ENCODE measurements at regions not wholly inside any gene's neighbourhood (a gene's known extent, or its start where the extent isn't known, plus 50 kb on each side); places are given as distances from the start of the nearest gene placed in this dataset.

DNA sequence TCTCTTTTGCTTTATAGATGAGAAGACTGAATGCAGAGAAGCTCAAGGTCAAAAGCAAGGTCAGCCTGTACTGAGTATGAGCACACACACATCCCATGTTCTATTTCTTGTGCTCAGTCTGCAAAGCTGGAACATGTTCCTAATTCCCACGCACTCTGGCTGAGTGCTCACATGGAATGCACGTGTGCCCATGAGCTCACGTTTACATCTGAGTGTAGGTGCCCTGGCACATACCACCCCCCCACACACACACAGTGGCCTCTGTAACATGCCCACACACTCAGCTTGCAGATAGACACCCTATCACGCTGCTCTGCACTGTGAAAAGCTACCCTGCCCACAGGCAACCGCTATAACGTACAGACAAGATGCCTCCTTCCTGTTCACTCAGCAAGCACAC, 700.1 kb downstream of the MED13L start:
- DNase-seq, result no peak

DNA sequence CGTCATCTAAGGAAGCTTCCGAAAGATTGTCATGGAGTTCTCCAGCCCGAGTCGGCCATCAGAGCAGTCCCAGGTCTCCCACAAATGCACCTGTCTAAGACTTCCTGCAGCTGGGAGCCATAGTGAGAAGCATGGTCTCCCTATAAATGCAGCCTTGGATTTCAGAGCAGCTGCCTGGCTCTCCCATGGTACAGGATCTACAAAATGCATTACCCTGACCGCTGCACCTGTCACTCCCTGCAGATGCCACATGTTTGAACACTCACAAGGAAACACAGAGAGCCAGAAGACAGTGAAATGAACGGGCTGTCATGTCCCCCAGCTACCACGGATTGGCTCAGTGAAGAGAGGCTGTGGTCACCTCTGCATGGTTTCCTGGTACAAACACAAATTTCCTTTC, 702.7 kb downstream of the MED13L start:
- intact Hi-C loops (cut with DNase I; ENCODE audit: low total_unique reads) (no loop called here), in situ Hi-C loops (cut with MboI; ENCODE audit: low pct_ligation_motif_present in 1 of 4, low pct_unique_long_range_greater_than_20kb in 1 of 4, low sequenced_read_pairs in 3 of 4) (no loop called here)
- H3K4me3 ChIP-seq, result no peak overlapping the region
- H3K9me3 ChIP-seq, result no peaks in the 10 kb centered on the region
- DNase-seq, result no peak
- WGBS, 2 donors (ENCODE audit: low coverage in 1 of 2), result 60 to 74% methylated on average over 1 to 7 of the region's 7 CpGs
- no peak overlapping the region for H3K27ac ChIP-seq
- no peak for TF ChIP-seq POLR2AphosphoS5 (IDR thresholded peaks at IDR 0.05)
- TF ChIP-seq EP300 (IDR thresholded peaks at IDR 0.05; ENCODE audit: low read depth), result no peak
- TF ChIP-seq, protein P1, sequence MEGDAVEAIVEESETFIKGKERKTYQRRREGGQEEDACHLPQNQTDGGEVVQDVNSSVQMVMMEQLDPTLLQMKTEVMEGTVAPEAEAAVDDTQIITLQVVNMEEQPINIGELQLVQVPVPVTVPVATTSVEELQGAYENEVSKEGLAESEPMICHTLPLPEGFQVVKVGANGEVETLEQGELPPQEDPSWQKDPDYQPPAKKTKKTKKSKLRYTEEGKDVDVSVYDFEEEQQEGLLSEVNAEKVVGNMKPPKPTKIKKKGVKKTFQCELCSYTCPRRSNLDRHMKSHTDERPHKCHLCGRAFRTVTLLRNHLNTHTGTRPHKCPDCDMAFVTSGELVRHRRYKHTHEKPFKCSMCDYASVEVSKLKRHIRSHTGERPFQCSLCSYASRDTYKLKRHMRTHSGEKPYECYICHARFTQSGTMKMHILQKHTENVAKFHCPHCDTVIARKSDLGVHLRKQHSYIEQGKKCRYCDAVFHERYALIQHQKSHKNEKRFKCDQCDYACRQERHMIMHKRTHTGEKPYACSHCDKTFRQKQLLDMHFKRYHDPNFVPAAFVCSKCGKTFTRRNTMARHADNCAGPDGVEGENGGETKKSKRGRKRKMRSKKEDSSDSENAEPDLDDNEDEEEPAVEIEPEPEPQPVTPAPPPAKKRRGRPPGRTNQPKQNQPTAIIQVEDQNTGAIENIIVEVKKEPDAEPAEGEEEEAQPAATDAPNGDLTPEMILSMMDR (IDR thresholded peaks at IDR 0.05), result no peak
- TF ChIP-seq POLR2A (IDR thresholded peaks at IDR 0.05), result no peak
- no peaks in the 10 kb centered on the region for H3K36me3 ChIP-seq
- H3K4me1 ChIP-seq, result peaks cover 0 to 3% (median 0%) of the 10 kb centered on the region in 4 donors
- H3K27me3 ChIP-seq, result no peaks in the 10 kb centered on the region

More for the DNA sequence above, 700.1 kb downstream of the MED13L start:
- Histone ChIP-seq H3K4me3 (no peak overlapping the region), H3K27me3 (no peaks in the 10 kb centered on the region), H3K27ac (no peak overlapping the region), H3K36me3 (no peaks in the 10 kb centered on the region), H3K4me1 (no peaks in the 10 kb centered on the region), H3K9me3 (no peaks in the 10 kb centered on the region)
- 82% methylated on average over 6 of the region's 6 CpGs; no CpG with 5 or more reads in 1 of the 2 donors for WGBS, 2 donors (ENCODE audit: low coverage in 1 of 2)
- intact Hi-C loops (cut with DNase I; ENCODE audit: low total_unique reads), result no loop called here
- TF ChIP-seq EP300 (IDR thresholded peaks at IDR 0.05; ENCODE audit: low read depth) (no peak), POLR2AphosphoS5 (IDR thresholded peaks at IDR 0.05) (no peak), POLR2A (IDR thresholded peaks at IDR 0.05) (no peak)
- TF ChIP-seq, protein P1 (IDR thresholded peaks at IDR 0.05), result no peak
- in situ Hi-C loops (cut with MboI; ENCODE audit: low pct_ligation_motif_present in 1 of 4, low pct_unique_long_range_greater_than_20kb in 1 of 4, low sequenced_read_pairs in 3 of 4), result no loop called here

DNA sequence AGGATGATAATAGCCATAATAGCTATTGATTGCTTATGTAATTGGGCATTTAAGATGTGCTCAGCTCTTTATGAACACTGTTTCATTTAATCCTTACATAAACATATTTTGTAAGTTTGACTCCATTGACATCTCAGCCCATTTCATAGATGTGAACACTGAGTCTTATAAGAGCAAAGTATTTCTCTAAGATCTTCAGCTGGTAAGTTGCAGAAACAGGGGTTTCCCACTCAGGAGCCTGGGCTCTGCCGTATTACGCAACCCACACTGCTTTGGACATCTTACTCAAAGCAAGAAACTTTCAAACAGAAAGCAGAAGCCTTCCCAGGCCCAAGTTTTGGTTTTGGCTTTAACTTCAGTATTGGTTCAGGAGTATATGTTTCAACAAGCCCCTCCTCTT, 705.1 kb downstream of the MED13L start:
- 62% methylated on average over 2 of the region's 2 CpGs; no CpG with 5 or more reads in 1 of the 2 donors for WGBS, 2 donors (ENCODE audit: low coverage in 1 of 2)
- in situ Hi-C loops (cut with MboI; ENCODE audit: low pct_ligation_motif_present in 1 of 4, low pct_unique_long_range_greater_than_20kb in 1 of 4, low sequenced_read_pairs in 3 of 4), result no loop called here

DNA sequence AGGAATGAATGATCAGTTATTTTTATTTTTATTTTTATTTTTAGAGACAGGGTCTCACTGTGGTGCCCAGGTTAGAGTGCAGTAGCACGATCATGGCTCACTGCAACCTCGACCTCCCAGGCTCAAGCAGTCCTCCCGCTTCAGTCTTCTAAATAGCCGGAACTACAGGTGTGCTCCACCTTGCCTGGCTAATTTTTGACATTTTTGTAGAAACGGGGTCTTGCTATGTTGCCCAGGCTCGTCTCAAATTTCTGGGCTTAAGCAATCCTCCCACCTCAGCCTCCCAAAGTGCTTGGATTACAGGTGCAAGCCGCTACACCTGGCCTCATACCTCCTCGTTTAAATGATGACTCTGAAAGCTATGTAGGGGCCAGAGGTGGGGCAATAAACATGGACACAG, 706.0 kb downstream of the MED13L start:
- TF ChIP-seq EP300 (IDR thresholded peaks at IDR 0.05; ENCODE audit: low read depth) (no peak), POLR2A (IDR thresholded peaks at IDR 0.05) (no peak), POLR2AphosphoS5 (IDR thresholded peaks at IDR 0.05) (no peak)
- TF ChIP-seq, protein P1 (IDR thresholded peaks at IDR 0.05), result no peak

More for the DNA sequence above, 705.1 kb downstream of the MED13L start:
- TF ChIP-seq, protein P1 (IDR thresholded peaks at IDR 0.05), result no peak
- TF ChIP-seq POLR2AphosphoS5 (IDR thresholded peaks at IDR 0.05) (no peak), POLR2A (IDR thresholded peaks at IDR 0.05) (no peak), EP300 (IDR thresholded peaks at IDR 0.05; ENCODE audit: low read depth) (no peak)
- DNase-seq, result no peak
- no peaks in the 10 kb centered on the region for H3K36me3 ChIP-seq
- peaks cover 0 to 3% (median 0%) of the 10 kb centered on the region in 4 donors for H3K4me1 ChIP-seq
- no peaks in the 10 kb centered on the region for H3K9me3 ChIP-seq
- intact Hi-C loops (cut with DNase I; ENCODE audit: low total_unique reads), result no loop called here
- H3K27me3 ChIP-seq, result no peaks in the 10 kb centered on the region
- H3K4me3 ChIP-seq, result no peak overlapping the region
- H3K27ac ChIP-seq, result no peak overlapping the region

More for the DNA sequence above, 706.0 kb downstream of the MED13L start:
- intact Hi-C loops (cut with DNase I; ENCODE audit: low total_unique reads), result no loop called here
- H3K27me3 ChIP-seq, result no peaks in the 10 kb centered on the region
- no peak overlapping the region for H3K27ac ChIP-seq
- no peak for DNase-seq
- H3K4me1 ChIP-seq, result peaks cover 0 to 3% (median 0%) of the 10 kb centered on the region in 4 donors
- no peaks in the 10 kb centered on the region for H3K36me3 ChIP-seq
- WGBS, 2 donors (ENCODE audit: low coverage in 1 of 2), result 90 to 100% methylated on average over 4 to 8 of the region's 8 CpGs
- no peak overlapping the region for H3K4me3 ChIP-seq
- in situ Hi-C loops (cut with MboI; ENCODE audit: low pct_ligation_motif_present in 1 of 4, low pct_unique_long_range_greater_than_20kb in 1 of 4, low sequenced_read_pairs in 3 of 4), result no loop called here
- no peaks in the 10 kb centered on the region for H3K9me3 ChIP-seq
